PC-9 (cell line): ENCODE measurements at regions not wholly inside any gene's neighbourhood (a gene's known extent, or its start where the extent isn't known, plus 50 kb on each side); places are given as distances from the start of the nearest gene placed in this dataset.

Experiments used
- BruUV-seq: library from RNA; stranded (reverse); fragments of 400-500 nt; replicated peaks from 2 replicates; lab custom pipeline; 2021; lab: Mats Ljungman, UMichigan
- CTCF ChIA-PET: fragments of 300-600 bp; sonication (Branson Sonifier 250); formaldehyde crosslinking; loops from one replicate; lab custom pipeline; 2022; ENCODE audit warnings: antibody characterized with exemption; lab: Charles Lee
- POLR2A ChIA-PET: fragments of 300-600 bp; sonication (Branson Sonifier 250); formaldehyde crosslinking; loops from one replicate; lab custom pipeline; 2022; ENCODE audit warnings: antibody characterized with exemption; ENCODE audit not compliant: unreplicated experiment; lab: Charles Lee
- DNase-seq, 2 experiments: peaks; one replicate each; pipeline versions ENCODE4 v3.0.0 to v3.0.0-alpha.2; 2015 to 2022; ENCODE audit warnings: mixed read lengths in 1 of 2
- H2AFZ ChIP-seq: fragments of 200-600 bp; sonication (generic); 2 replicates; pipeline ENCODE4 v1.8.1; 2017; ENCODE audit warnings: antibody characterized with exemption
- H3F3A ChIP-seq: fragments of 200-600 bp; sonication (generic); 2 replicates; pipeline ENCODE4 v1.8.1; 2017; ENCODE audit warnings: antibody characterized with exemption, mild to moderate bottlenecking, low read depth; ENCODE audit not compliant: insufficient read depth
- H3K27ac ChIP-seq: fragments of 200-600 bp; sonication (generic); 2 replicates; pipeline ENCODE4 v1.6.1; 2016; ENCODE audit warnings: mixed run types
- H3K27me3 ChIP-seq: fragments of 200-600 bp; sonication (generic); 2 replicates; pipeline ENCODE4 v1.6.1; 2016; ENCODE audit warnings: low read depth, mixed run types; ENCODE audit not compliant: insufficient read depth
- H3K36me3 ChIP-seq: fragments of 200-600 bp; sonication (generic); 2 replicates; pipeline ENCODE4 v1.6.1; 2016; ENCODE audit warnings: low read depth, mixed run types
- H3K4me1 ChIP-seq: fragments of 200-600 bp; sonication (generic); replicated peaks from 2 replicates; pipeline ENCODE4 v1.6.1; 2016; ENCODE audit warnings: mixed run types; ENCODE audit not compliant: insufficient read depth
- H3K4me2 ChIP-seq: fragments of 200-600 bp; sonication (generic); 2 replicates; pipeline ENCODE4 v1.6.1; 2017; ENCODE audit warnings: mixed run types
- H3K4me3 ChIP-seq: fragments of 200-600 bp; sonication (generic); 2 replicates; pipeline ENCODE4 v1.6.1; 2016; ENCODE audit warnings: mixed run types
- H3K79me2 ChIP-seq: fragments of 200-600 bp; sonication (generic); 2 replicates; pipeline ENCODE4 v1.6.1; 2017; ENCODE audit warnings: low read depth, mixed run types
- H3K9me2 ChIP-seq: fragments of 200-600 bp; sonication (generic); 2 replicates; pipeline ENCODE4 v1.8.1; 2017; ENCODE audit warnings: mild to moderate bottlenecking; ENCODE audit not compliant: insufficient read depth
- H3K9me3 ChIP-seq: fragments of 200-600 bp; sonication (generic); 2 replicates; pipeline ENCODE4 v1.8.1; 2016; ENCODE audit warnings: low read depth; ENCODE audit not compliant: insufficient read depth
- H4K20me1 ChIP-seq: fragments of 200-600 bp; sonication (generic); 2 replicates; pipeline ENCODE4 v1.8.1; 2017; ENCODE audit not compliant: insufficient read depth
- EZH2 ChIP-seq: fragments of 200-600 bp; sonication (generic); IDR thresholded peaks from 2 replicates; pipeline ENCODE4 v1.8.0; 2017; ENCODE audit warnings: antibody characterized with exemption, low read depth
- intact Hi-C: fragments of 100-400 bp; cut with micrococcal nuclease; formaldehyde crosslinking; loops from one replicate; pipeline ENCODE4 v1.10.0; 2022; ENCODE audit not compliant: unreplicated experiment
- TF ChIP-seq, protein P1 (sequence below): fragments of 200-600 bp; sonication (generic); conservative IDR thresholded peaks from 2 replicates; pipeline ENCODE4 v1.6.1; 2017; ENCODE audit warnings: mixed run types, antibody characterized with exemption, mild to moderate bottlenecking, moderate library complexity

DNA sequence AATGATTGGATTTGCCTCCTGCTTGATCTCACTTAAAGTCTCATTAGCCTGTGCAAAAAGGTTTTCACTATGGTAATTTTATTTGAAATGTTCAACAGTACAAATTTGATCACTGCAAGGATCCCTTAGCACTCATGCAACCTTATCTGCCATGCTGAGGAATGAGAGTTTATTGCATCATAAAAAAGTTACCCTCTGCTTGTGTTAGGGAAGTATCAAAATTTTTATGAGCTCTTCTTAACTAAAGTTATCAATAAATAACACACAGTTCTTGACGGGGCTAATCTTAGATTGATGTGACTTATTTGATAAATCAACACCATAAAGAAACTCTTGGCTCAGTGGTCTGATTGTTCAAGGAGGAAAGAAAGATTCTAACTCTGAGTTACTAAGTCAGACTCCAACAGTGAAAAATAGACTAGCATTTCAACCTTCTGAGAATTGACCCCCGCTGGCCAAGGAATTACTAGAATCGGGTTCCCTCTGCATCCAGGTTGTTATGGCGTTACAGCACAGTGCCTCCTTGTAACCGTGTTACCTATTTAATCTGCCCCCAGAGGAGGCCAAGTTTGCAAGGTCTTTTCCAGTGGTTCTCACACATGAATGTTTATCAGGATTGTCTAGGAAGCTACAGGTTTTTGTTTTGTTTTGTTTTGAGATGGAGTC, 259.7 kb downstream of the CDCA7 start:
- no peaks in the 10 kb centered on the region for H3K9me3 ChIP-seq
- intact Hi-C loops = no loop called here
- BruUV-seq = no TSS peak
- no peaks in the 10 kb centered on the region for H4K20me1 ChIP-seq
- H3K79me2 ChIP-seq = no peaks in the 10 kb centered on the region
- peaks cover 3% of the 10 kb centered on the region; the same call in 1 of the 2 replicates for H3K9me2 ChIP-seq
- DNase-seq = no peak
- no peaks in the 10 kb centered on the region for H3F3A ChIP-seq
- ChIA-PET POLR2A (no interaction called here), CTCF (interaction anchor here (0.6 kb wide), 1 partner anchor 91 kb away, joined by 5 read pairs; no protein-coding TSS in a partner anchor)
- no peak overlapping the region for H3K4me3 ChIP-seq
- no peak overlapping the region for H2AFZ ChIP-seq
- no peak for TF ChIP-seq EZH2
- TF ChIP-seq, protein P1, sequence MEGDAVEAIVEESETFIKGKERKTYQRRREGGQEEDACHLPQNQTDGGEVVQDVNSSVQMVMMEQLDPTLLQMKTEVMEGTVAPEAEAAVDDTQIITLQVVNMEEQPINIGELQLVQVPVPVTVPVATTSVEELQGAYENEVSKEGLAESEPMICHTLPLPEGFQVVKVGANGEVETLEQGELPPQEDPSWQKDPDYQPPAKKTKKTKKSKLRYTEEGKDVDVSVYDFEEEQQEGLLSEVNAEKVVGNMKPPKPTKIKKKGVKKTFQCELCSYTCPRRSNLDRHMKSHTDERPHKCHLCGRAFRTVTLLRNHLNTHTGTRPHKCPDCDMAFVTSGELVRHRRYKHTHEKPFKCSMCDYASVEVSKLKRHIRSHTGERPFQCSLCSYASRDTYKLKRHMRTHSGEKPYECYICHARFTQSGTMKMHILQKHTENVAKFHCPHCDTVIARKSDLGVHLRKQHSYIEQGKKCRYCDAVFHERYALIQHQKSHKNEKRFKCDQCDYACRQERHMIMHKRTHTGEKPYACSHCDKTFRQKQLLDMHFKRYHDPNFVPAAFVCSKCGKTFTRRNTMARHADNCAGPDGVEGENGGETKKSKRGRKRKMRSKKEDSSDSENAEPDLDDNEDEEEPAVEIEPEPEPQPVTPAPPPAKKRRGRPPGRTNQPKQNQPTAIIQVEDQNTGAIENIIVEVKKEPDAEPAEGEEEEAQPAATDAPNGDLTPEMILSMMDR = no peak
- peaks cover 69% of the 10 kb centered on the region for H3K27me3 ChIP-seq
- H3K27ac ChIP-seq = no peak overlapping the region
- no peaks in the 10 kb centered on the region for H3K4me1 ChIP-seq
- no peak overlapping the region for H3K4me2 ChIP-seq
- no peaks in the 10 kb centered on the region for H3K36me3 ChIP-seq

DNA sequence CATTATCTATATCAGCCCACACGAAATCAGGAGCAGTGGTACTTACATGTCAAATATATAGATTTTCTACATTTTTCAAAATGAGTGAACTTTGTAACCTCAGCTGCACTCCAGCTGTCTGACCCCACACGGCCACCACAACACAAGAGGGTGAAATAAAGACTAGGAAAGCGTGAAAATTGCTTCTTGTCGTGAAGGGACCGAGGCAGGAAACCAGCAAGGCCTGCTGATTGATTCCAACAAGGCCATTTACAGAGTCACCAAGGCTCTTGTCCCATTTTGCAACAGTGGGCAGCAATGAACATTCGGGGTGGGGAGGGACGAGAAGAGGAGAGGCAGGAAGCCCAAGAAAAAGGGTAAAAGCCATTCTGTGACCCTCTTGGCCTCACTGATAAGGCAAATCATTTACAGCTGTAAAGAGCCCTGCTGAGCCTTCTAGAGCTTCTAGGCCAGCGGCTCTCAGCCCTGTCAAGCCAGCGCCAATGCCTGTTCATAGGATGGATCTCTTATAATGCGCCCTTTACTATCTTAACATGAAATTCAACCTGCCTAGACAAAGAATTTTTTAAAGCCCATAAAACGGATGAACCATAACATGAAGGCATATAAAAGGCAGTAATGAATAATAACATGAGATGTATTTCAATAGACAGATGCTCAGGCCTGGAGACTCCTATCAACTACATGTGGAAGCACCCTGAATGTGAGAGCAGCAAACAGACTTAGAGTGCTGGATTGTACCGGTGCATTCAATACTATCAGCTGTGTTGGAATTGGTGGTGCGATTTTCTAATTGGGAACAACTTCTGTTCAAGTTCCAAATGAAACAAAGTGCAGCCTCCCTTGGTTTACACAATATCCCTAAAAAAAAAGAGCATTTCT, 269.0 kb downstream of the CDCA7 start:
- no peak overlapping the region for H3K4me2 ChIP-seq
- peaks cover 10% of the 10 kb centered on the region for H3K27me3 ChIP-seq
- POLR2A ChIA-PET = interaction anchor here (0.6 kb wide), 1 partner anchor 17 kb away, joined by 4 read pairs; no protein-coding TSS in a partner anchor
- no peaks in the 10 kb centered on the region for H3K9me2 ChIP-seq
- H4K20me1 ChIP-seq = no peaks in the 10 kb centered on the region
- H3F3A ChIP-seq = no peaks in the 10 kb centered on the region
- no TSS peak for BruUV-seq
- no peaks in the 10 kb centered on the region for H3K36me3 ChIP-seq
- no peak overlapping the region for H3K4me3 ChIP-seq
- 0 out of 2 replicates have a peak, but pooled peaks cover 4% of the 10 kb centered on the region for H3K9me3 ChIP-seq
- CTCF ChIA-PET = no interaction called here
- intact Hi-C loops = no loop called here
- no peak for TF ChIP-seq EZH2
- TF ChIP-seq, protein P1 = no peak
- no peaks in the 10 kb centered on the region for H3K79me2 ChIP-seq
- no peak overlapping the region for H2AFZ ChIP-seq
- DNase-seq = no peak
- no peak overlapping the region for H3K27ac ChIP-seq
- no peaks in the 10 kb centered on the region for H3K4me1 ChIP-seq

DNA sequence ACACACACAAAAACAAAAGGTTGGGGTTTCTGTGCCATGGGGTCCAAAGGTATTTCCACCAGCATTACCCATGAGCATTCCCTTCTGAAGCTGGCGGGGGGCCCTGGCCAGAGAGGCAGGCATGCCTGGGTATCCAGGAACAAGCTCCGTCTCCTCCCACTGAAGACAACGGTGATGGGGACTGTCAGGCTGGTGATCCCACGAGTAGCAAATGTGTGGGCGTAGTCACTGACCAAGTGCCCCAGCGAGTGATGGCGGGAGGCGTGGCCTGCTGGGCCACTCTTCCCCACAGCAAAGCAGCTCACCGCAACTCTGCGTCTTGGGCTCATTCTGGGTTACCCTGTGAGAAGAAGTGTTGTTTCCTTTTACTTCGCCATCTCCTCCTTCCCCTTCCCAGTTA, 270.6 kb downstream of the CDCA7 start:
- DNase-seq = no peak
- intact Hi-C loops = no loop called here
- Histone ChIP-seq H3F3A (no peaks in the 10 kb centered on the region), H3K4me3 (no peak overlapping the region), H4K20me1 (no peaks in the 10 kb centered on the region), H3K4me1 (no peaks in the 10 kb centered on the region), H3K36me3 (no peaks in the 10 kb centered on the region), H3K4me2 (no peak overlapping the region), H3K9me3 (0 out of 2 replicates have a peak, but pooled peaks cover 4% of the 10 kb centered on the region), H3K9me2 (no peaks in the 10 kb centered on the region), H3K27me3 (peaks cover 9% of the 10 kb centered on the region; the same call in 1 of the 2 replicates), H3K79me2 (no peaks in the 10 kb centered on the region), H2AFZ (no peak overlapping the region), H3K27ac (no peak overlapping the region)
- CTCF ChIA-PET = no interaction called here
- no TSS peak for BruUV-seq
- POLR2A ChIA-PET = no interaction called here
- TF ChIP-seq, protein P1 = no peak
- no peak for TF ChIP-seq EZH2
